B cell (primary cell): ENCODE measurements at regions not wholly inside any gene's neighbourhood (a gene's known extent, or its start where the extent isn't known, plus 50 kb on each side); places are given as distances from the start of the nearest gene placed in this dataset.

Source experiments
- ATAC-seq: fragments of 200-7000 bp; cut with Tn5 transposase; one replicate; pipeline ENCODE4 v1.10.0; 2021; ENCODE audit warnings: low read depth, mild to moderate bottlenecking, moderate number of reproducible peaks, moderate library complexity
- CTCF ChIA-PET: fragments of 350-600 bp; sonication (Branson Sonifier 250); formaldehyde crosslinking; loops from one replicate; lab custom pipeline; 2021; ENCODE audit warnings: antibody characterized with exemption, inconsistent platforms; lab: Charles Lee
- POLR2A ChIA-PET: fragments of 350-600 bp; sonication (Branson Sonifier 250); formaldehyde crosslinking; loops from one replicate; lab custom pipeline; 2021; ENCODE audit warnings: antibody characterized with exemption; lab: Charles Lee
- DNase-seq: peaks from one replicate; pipeline ENCODE4 v3.0.0; 2013
- H2AFZ ChIP-seq: 2 replicates; pipeline ENCODE4 v1.6.1; 2012; ENCODE audit warnings: mild to moderate bottlenecking, low read depth, low read length; ENCODE audit not compliant: insufficient read depth, poor library complexity, severe bottlenecking
- H3K27ac ChIP-seq, 2 donors: 1 replicate in 1 of 2; 2 replicates in 1 of 2; pipeline ENCODE4 v1.5.1; 2012 to 2013; ENCODE audit warnings: low read length in 2 of 2, mild to moderate bottlenecking in 2 of 2, moderate library complexity in 1 of 2
- H3K27me3 ChIP-seq, 4 experiments: fragments of 200-600 bp in 1 of 4; sonication (generic) in 1 of 4; replicated peaks in 1 of 4; 1 replicate in 2 of 4; 2 replicates in 2 of 4; pipeline versions ENCODE4 v1.6.1 to v1.7.0; 2013 to 2016; ENCODE audit warnings: low read length in 3 of 4, mild to moderate bottlenecking in 2 of 4, mixed read lengths in 1 of 4, moderate library complexity in 1 of 4; ENCODE audit not compliant: insufficient read depth in 4 of 4, control insufficient read depth in 3 of 4; ENCODE audit errors: control extremely low read depth in 1 of 4
- H3K36me3 ChIP-seq, 2 experiments: replicated peaks in 1 of 2; 1 replicate in 1 of 2; 2 replicates in 1 of 2; pipeline versions ENCODE4 v1.6.1 to v1.7.1; 2013; ENCODE audit warnings: low read length in 1 of 2; ENCODE audit not compliant: insufficient read depth in 2 of 2, control insufficient read depth in 1 of 2; ENCODE audit errors: control extremely low read depth in 1 of 2, extremely low read depth in 1 of 2
- H3K4me1 ChIP-seq, 2 donors: fragments of 200-600 bp in 1 of 2; sonication (generic) in 1 of 2; 1 replicate in 1 of 2; 2 replicates in 1 of 2; pipeline versions ENCODE4 v1.5.1 to v1.6.1; 2013 to 2017; ENCODE audit warnings: low read length in 2 of 2; ENCODE audit not compliant: control insufficient read depth in 2 of 2, insufficient read depth in 2 of 2
- H3K4me2 ChIP-seq: replicated peaks from 2 replicates; pipeline ENCODE3; 2012; ENCODE audit warnings: mild to moderate bottlenecking, low read depth, low read length; ENCODE audit not compliant: poor library complexity, severe bottlenecking
- H3K4me3 ChIP-seq, 5 experiments: fragments of 200-600 bp in 1 of 5; sonication (generic) in 1 of 5; 1 replicate in 3 of 5; 2 replicates in 2 of 5; pipeline versions ENCODE4 v1.5.1 to v1.7.0; 2011 to 2016; ENCODE audit warnings: low read length in 4 of 5, mild to moderate bottlenecking in 4 of 5, low read depth in 2 of 5, control low read depth in 1 of 5, moderate library complexity in 1 of 5; ENCODE audit not compliant: insufficient read depth in 1 of 5; ENCODE audit errors: control extremely low read depth in 1 of 5, extremely low read depth in 1 of 5
- H3K79me2 ChIP-seq: fragments of 200-600 bp; sonication (generic); one replicate; pipeline ENCODE4 v1.6.0; 2016; ENCODE audit warnings: low read length; ENCODE audit not compliant: control insufficient read depth, insufficient read depth
- H3K9ac ChIP-seq: fragments of 200-600 bp; sonication (generic); 2 replicates; pipeline ENCODE4 v1.6.1; 2017; ENCODE audit warnings: mild to moderate bottlenecking, low read length, moderate library complexity
- H3K9me3 ChIP-seq, 3 donors: one replicate each; pipeline versions ENCODE4 v1.6.1 to v1.7.1; 2013; ENCODE audit warnings: low read length in 2 of 3; ENCODE audit not compliant: control insufficient read depth in 2 of 3, insufficient read depth in 1 of 3; ENCODE audit errors: control extremely low read depth in 1 of 3
- H4K20me1 ChIP-seq: 2 replicates; pipeline ENCODE4 v1.6.0; 2012; ENCODE audit warnings: mild to moderate bottlenecking, low read length; ENCODE audit not compliant: insufficient read depth, control insufficient read depth, poor library complexity, severe bottlenecking
- H3K27ac Mint-ChIP-seq: one replicate; pipeline ENCODE4 v1.8.0; 2021; ENCODE audit warnings: mixed read lengths
- H3K27me3 Mint-ChIP-seq: one replicate; pipeline ENCODE4 v1.8.0; 2021; ENCODE audit warnings: mixed read lengths
- H3K4me1 Mint-ChIP-seq: one replicate; pipeline ENCODE4 v1.8.0; 2021; ENCODE audit warnings: mixed read lengths
- H3K4me3 Mint-ChIP-seq: one replicate; pipeline ENCODE4 v1.8.0; 2021; ENCODE audit warnings: mixed read lengths
- H3K9me3 Mint-ChIP-seq: one replicate; pipeline ENCODE4 v1.8.0; 2022; ENCODE audit warnings: mixed read lengths; ENCODE audit not compliant: insufficient read depth
- EZH2 ChIP-seq: IDR thresholded peaks from 2 replicates; pipeline ENCODE4 v1.6.1; 2012; ENCODE audit warnings: borderline replicate concordance, low read depth, mild to moderate bottlenecking, moderate library complexity, low read length; ENCODE audit not compliant: insufficient read depth, poor library complexity, severe bottlenecking
- WGBS: methylation state at CpG from one replicate; pipeline ENCODE4 v1.1.5; 2013; ENCODE audit warnings: missing lambda C conversion rate; ENCODE audit not compliant: insufficient coverage; 5-methylcytosine and 5-hydroxymethylcytosine counted together
- intact Hi-C: fragments of 100-400 bp; cut with micrococcal nuclease; formaldehyde crosslinking; loops from one replicate; pipeline ENCODE4 v1.10.0; 2022
- TF ChIP-seq, protein P1 (sequence below): fragments of 200-600 bp; IDR thresholded peaks from one replicate; pipeline ENCODE4 v1.8.0; 2022; ENCODE audit warnings: antibody characterized with exemption, mild to moderate bottlenecking

DNA sequence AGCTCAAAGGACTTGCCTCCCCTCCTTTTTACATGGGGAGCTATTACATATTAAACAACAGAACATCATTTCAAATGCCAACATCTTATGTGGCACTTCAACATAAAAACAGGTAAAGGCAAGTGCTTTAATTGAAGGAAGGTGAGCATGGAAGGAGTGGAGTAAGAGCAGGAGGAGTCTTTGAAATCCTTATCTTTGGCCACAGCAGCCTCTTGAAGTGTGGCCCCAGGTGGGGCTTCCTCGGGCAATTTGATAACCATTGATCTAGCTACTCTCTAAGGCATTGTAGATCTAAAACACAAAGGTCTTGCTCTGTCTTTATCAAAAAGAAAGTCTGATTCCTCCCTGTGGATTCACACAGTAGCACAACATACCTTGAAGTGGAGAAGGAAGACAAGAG is 70.9 kb upstream of the PPP2R5A start:
- no peak overlapping the region for H3K4me2 ChIP-seq
- ATAC-seq (no peak), DNase-seq (no peak)
- H3K79me2 ChIP-seq = no peaks in the 10 kb centered on the region
- no peak overlapping the region for H3K4me3 Mint-ChIP-seq
- intact Hi-C loops = no loop called here
- ChIA-PET CTCF (no interaction called here), POLR2A (no interaction called here)
- TF ChIP-seq, protein P1, sequence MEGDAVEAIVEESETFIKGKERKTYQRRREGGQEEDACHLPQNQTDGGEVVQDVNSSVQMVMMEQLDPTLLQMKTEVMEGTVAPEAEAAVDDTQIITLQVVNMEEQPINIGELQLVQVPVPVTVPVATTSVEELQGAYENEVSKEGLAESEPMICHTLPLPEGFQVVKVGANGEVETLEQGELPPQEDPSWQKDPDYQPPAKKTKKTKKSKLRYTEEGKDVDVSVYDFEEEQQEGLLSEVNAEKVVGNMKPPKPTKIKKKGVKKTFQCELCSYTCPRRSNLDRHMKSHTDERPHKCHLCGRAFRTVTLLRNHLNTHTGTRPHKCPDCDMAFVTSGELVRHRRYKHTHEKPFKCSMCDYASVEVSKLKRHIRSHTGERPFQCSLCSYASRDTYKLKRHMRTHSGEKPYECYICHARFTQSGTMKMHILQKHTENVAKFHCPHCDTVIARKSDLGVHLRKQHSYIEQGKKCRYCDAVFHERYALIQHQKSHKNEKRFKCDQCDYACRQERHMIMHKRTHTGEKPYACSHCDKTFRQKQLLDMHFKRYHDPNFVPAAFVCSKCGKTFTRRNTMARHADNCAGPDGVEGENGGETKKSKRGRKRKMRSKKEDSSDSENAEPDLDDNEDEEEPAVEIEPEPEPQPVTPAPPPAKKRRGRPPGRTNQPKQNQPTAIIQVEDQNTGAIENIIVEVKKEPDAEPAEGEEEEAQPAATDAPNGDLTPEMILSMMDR = no peak
- no peak for TF ChIP-seq EZH2
- no peak overlapping the region for H3K27ac Mint-ChIP-seq
- H3K9ac ChIP-seq = no peak overlapping the region
- peaks cover 10% of the 10 kb centered on the region for H3K4me1 Mint-ChIP-seq
- H3K9me3 Mint-ChIP-seq = no peaks in the 10 kb centered on the region
- H3K9me3 ChIP-seq = no peaks in the 10 kb centered on the region
- H2AFZ ChIP-seq = no peak overlapping the region
- WGBS = no CpG with 5 or more reads among the region's 1 CpG
- H4K20me1 ChIP-seq = no peaks in the 10 kb centered on the region
- no peaks in the 10 kb centered on the region for H3K36me3 ChIP-seq
- peaks cover 0 to 2% (median 0%) of the 10 kb centered on the region in 4 experiments for H3K27me3 ChIP-seq
- H3K4me3 ChIP-seq = no peak overlapping the region
- H3K27ac ChIP-seq = no peak overlapping the region
- H3K27me3 Mint-ChIP-seq = peaks cover 10% of the 10 kb centered on the region
- H3K4me1 ChIP-seq = peaks cover 0 to 7% of the 10 kb centered on the region in 2 donors

DNA sequence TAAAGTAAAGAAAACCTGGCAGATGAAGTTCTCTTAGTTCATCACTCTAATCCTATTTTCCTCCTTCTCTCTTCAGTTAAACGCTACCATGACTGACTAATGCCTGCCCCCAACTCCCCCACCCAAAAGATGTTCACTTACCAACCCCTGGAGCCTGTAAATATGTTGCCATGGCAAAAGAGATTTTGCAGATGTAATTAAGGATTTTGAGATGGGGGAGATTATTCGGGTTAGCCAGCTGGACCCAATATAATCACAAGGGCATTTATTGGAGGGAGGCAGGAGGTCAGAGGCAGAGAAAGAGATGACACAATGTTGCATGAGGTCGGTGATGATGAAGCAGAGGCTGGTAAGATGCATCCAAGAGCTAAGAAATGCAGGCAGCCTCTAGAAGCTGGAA is 69.3 kb upstream of the PPP2R5A start:
- no peak overlapping the region for H3K27ac ChIP-seq
- TF ChIP-seq, protein P1 = no peak
- no peak for TF ChIP-seq EZH2
- H3K36me3 ChIP-seq = no peaks in the 10 kb centered on the region
- H3K9ac ChIP-seq = no peak overlapping the region
- peaks cover 3% of the 10 kb centered on the region for H3K27me3 Mint-ChIP-seq
- H3K4me3 Mint-ChIP-seq = no peak overlapping the region
- H4K20me1 ChIP-seq = no peaks in the 10 kb centered on the region
- CTCF ChIA-PET = no interaction called here
- POLR2A ChIA-PET = no interaction called here
- 88% methylated on average over 1 of the region's 3 CpGs for WGBS
- H3K9me3 ChIP-seq = no peaks in the 10 kb centered on the region
- H3K9me3 Mint-ChIP-seq = no peaks in the 10 kb centered on the region
- H3K79me2 ChIP-seq = no peaks in the 10 kb centered on the region
- H3K4me1 ChIP-seq = peaks cover 0 to 7% of the 10 kb centered on the region in 2 donors
- no peak overlapping the region for H3K27ac Mint-ChIP-seq
- peaks cover 10% of the 10 kb centered on the region for H3K4me1 Mint-ChIP-seq
- H2AFZ ChIP-seq = no peak overlapping the region
- ATAC-seq = no peak
- no peak overlapping the region for H3K4me3 ChIP-seq
- DNase-seq = no peak
- no peak overlapping the region for H3K4me2 ChIP-seq
- no peaks in the 10 kb centered on the region for H3K27me3 ChIP-seq
- intact Hi-C loops = no loop called here
